Pons (tissue), 1 donor: ENCODE measurements at regions not wholly inside any gene's neighbourhood (a gene's known extent, or its start where the extent isn't known, plus 50 kb on each side); places are given as distances from the start of the nearest gene placed in this dataset.
"Not testable (repeated sequence)": the region's sequence is repeated elsewhere in the genome, so short reads cannot be mapped to it uniquely, and the experiment has no call there.

Experiments used
- DNase-seq: peaks from one replicate; pipeline ENCODE4 v3.0.0-alpha.2; 2016; ENCODE audit warnings: low spot score

GRCh38 chr5:88615767-88616166 is 267.2 kb downstream of the MEF2C start:
- not testable (repeated sequence) for DNase-seq

- no peak for DNase-seq
Measured at GRCh38 chr5:88613051-88613450, 269.9 kb downstream of the MEF2C start.

- DNase-seq, result no peak
Measured at GRCh38 chr5:88610586-88610985, 272.4 kb downstream of the MEF2C start.

- no peak for DNase-seq
Measured at GRCh38 chr5:88607492-88607891, 275.5 kb downstream of the MEF2C start.

DNA sequence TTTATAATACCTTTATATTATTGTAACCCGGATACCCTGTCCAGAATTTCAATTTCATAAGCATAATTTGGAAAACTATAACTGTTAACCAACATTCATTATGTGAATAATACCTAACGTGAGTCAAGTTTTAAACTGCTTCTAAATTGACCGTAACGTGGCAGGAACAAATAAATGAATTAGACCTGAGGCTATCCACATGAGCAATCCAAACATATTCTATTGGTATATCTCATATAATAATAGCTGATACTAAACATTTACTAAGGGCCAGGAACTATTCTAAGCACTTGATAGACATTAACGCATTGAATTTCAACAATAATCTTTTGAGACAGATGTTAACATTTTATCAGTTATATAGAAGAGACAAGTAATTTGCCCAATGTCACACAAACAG is 276.4 kb downstream of the MEF2C start:
- DNase-seq, result no peak

DNA sequence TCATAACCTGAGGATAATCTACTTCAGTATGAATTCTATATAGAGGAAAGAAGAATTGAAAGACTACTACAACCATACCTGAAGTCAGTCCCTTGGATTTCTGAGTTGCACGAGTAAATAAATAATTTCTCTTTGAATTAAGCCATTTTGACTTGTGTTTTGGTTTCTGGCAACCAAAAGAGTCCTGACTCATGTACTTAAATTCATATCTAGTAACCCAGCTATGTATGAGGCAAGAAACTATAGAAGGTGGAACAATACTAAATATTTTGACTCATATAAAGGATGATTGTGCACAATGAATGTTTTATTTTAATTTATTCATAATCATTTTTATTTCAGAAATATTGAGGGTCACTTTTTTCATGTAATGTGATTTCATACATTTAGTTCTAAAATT is 276.8 kb downstream of the MEF2C start:
- DNase-seq, result no peak

GRCh38 chr5:88602584-88602983 is 280.4 kb downstream of the MEF2C start:
- DNase-seq, result no peak

GRCh38 chr5:88594441-88594840 is 288.5 kb downstream of the MEF2C start:
- DNase-seq, result no peak

- DNase-seq, result no peak
Measured at GRCh38 chr5:88588609-88589008, 294.4 kb downstream of the MEF2C start.

GRCh38 chr5:88583471-88583870 is 299.5 kb downstream of the MEF2C start:
- DNase-seq, result no peak

DNA sequence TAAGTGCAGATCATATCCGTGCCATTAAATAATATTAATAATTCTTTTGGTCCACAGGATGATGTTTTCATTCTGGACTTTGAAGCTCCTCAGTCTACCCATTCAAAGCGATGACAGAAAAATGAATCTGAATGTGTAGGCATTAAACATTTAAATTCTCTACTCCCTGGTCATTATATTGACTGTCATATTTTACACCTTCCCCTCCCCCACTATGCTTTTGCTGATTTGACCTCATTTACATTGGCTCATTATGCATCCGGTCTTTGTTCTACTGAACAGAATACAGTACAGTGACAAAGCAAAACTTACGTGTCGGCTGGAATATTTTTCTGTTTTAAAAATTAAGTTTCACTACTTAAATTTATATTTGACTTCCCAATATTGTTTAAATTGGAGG is 289.7 kb upstream of the TMEM161B start:
- no peak for DNase-seq

GRCh38 chr5:88557881-88558280 is 289.2 kb upstream of the TMEM161B start:
- DNase-seq, result no peak

DNA sequence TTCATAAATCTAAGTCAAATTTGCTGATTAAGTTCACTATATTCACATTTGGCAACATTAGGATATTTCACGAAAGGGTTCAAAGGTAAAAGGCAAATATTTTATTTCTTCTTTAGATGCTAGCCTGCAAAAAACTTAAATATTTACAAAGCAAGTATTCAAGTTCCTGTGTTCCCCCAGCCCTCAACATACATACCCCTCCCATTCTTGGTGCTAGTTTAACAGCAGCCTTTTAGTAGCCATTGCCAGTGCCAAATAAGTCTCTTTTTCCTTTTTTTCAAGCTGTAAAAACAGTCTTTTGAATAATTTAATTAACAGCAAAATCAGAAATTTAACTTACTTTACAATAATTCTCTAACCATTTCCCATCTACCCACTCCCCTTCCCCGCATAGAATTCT is 288.5 kb upstream of the TMEM161B start:
- DNase-seq, result no peak

DNA sequence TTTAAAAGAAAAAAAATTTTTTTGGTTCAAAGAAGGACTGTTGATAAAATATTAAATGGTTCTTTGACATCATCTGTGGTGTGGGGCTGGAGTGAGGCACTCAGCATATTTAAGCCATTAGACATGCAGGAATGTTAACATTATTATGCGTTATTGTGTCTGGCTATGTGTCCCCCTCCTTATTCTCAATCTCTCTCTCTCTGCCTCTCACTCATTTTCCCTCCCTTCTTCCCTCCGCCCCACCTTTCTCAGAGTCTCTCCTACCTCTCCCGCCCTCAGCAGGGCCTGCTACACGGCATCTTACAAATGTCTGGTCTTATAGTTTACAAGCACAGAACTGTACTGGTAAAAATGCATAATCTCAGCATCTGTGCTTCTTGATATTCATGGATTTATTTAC is 287.8 kb upstream of the TMEM161B start:
- DNase-seq, result no peak

GRCh38 chr5:88555674-88556073 is 287.0 kb upstream of the TMEM161B start:
- peak; percentile 25 for DNase-seq

DNA sequence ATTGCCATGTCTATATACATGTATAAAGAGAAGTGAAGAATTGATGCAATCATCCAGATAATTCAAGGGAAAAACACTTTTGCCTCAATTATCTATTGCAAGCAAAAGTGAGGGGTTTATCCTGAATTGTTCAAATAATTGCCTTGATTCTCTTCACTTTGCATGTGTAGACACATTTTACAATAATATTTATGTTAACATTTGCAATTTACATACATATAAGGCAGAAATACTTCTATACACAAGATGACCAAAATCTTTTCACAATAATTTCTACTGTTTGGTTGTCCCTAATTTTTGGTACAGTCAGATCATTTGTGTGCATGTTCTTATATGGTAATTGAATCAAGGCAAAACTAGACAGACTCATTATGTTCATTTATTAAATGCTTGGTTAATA is 285.3 kb upstream of the TMEM161B start:
- DNase-seq, result no peak

GRCh38 chr5:88553136-88553875 is 284.7 kb upstream of the TMEM161B start:
- DNase-seq, result no peak

DNA sequence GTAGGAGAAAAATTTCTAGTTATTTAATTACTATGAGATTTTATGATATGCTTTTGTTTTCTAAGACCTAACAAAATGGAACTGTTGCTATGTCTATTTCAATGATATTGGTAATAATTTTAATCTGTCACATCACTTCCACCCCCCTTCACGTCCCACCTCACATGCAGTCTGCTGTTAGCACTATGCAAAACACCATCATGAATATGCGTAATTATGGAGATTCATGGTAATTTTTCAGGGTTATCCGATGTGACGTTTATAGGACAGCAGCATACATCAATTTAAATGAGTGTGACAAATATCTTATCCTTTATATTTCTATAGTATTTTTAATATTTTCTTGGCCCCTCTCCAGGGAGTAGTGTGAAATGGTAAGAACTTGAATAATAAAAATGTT is 283.8 kb upstream of the TMEM161B start:
- no peak for DNase-seq

DNA sequence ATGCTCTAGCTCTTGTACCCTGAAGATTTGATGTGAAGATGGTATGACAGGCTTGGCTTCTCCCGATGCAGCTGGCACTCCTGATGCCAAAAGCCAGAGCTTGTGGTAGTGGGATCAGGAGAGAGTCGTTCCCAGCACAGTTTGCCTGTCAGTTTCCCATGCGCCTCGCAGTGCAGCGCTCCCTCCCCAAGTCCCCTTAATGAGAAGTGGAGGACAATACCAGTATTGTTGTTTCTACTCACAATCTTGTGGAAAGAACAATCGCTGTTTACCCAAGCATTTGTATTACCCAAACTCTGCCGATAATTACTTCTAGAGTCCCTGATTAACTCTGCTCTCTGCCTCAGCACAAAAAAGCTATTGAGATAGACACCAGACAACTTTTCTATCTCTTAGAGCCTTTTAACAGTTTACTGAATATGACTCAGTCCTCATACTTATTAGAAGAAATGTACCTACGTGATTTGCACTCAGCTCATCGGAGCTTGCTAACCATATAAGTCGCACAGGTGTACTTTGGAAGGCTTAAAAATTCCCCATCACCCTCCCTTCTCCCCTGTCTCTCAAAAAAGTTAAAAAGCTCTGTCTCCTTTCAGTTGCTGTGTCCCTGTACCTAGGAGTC is 283.2 kb upstream of the TMEM161B start:
- peak; percentile 87 for DNase-seq

- no peak for DNase-seq
Measured at GRCh38 chr5:88550736-88551135, 282.1 kb upstream of the TMEM161B start.

GRCh38 chr5:88548136-88548805 is 279.6 kb upstream of the TMEM161B start:
- no peak for DNase-seq

DNA sequence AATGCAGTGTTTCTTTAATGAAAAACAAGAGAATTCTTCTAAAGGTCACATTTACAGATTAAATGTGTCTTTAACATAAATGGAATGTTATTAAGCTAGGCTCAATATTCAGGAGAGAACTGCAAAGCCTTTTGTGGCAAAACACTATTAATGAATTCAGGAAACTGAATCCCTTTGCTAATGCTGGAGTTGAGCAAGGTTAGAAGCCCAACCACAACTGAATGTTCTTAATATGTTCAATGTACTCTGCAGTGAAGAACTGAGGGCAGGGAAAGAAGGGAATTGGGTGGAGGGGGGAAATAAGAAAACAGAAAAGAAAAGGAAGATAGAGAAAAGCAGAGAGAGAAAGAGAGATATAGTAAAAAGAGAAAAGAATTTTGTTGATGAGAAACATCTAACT is 276.7 kb upstream of the TMEM161B start:
- DNase-seq, result no peak

DNA sequence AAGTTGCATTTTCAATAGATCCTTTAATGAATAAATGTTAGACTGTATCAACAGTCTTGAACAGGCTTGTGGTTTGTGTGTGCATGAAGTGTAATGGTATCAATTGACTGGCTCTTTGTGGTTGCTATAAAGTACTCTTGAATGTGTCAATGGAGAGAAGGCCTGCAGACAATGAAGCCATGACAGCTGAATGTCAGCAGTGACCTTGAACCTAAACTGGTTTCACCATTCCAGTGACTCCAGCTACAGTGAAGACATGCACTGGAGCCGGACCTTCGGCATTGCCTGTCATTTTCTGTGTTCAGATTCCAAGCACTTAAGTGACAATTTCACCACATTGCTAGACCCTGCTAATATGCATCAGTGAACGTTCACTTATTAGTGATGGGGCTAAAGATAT is 276.0 kb upstream of the TMEM161B start:
- DNase-seq, result no peak
